ENCODE measurements at regions not wholly inside any gene's neighbourhood (a gene's known extent, or its start where the extent isn't known, plus 50 kb on each side); places are given as distances from the start of the nearest gene placed in this dataset.

- no peak for TF ChIP-seq GATA3 (IDR thresholded peaks at IDR 0.05; ENCODE audit: low read depth, low read length)
- no peak for TF ChIP-seq GATA2 (IDR thresholded peaks at IDR 0.05; ENCODE audit: low read depth, low read length)
Observed at GRCh38 chr22:26806445-26807175, 149.2 kb downstream of the MIAT start.

DNA sequence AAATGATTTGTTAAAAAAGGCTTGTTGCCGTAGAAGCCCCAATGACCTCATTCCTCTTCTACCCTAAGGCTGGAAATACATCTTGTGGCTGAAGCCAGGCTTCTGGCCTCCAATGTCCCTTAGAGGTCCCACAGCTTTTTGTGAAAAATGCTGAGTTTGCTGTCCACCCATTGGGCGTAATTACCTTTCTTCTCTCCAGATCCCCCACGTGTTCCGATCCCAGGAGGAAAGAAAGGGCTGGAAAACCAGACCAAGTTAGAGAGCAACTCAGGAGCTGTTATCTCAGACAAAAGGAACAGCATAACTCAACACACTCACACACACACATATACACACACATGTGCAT, 154.2 kb downstream of the MIAT start:
- no peak for TF ChIP-seq GATA2 (IDR thresholded peaks at IDR 0.05; ENCODE audit: low read depth, low read length)
- TF ChIP-seq GATA3 (IDR thresholded peaks at IDR 0.05; ENCODE audit: low read depth, low read length): no peak

- TF ChIP-seq GATA2 (IDR thresholded peaks at IDR 0.05; ENCODE audit: low read depth, low read length): no peak
- no peak for TF ChIP-seq GATA3 (IDR thresholded peaks at IDR 0.05; ENCODE audit: low read depth, low read length)
Observed at GRCh38 chr22:26812731-26813130, 155.3 kb downstream of the MIAT start.

- TF ChIP-seq GATA2 (IDR thresholded peaks at IDR 0.05; ENCODE audit: low read depth, low read length) (no peak), GATA3 (IDR thresholded peaks at IDR 0.05; ENCODE audit: low read depth, low read length) (no peak)
Observed at GRCh38 chr22:26816726-26817125, 159.3 kb downstream of the MIAT start.

DNA sequence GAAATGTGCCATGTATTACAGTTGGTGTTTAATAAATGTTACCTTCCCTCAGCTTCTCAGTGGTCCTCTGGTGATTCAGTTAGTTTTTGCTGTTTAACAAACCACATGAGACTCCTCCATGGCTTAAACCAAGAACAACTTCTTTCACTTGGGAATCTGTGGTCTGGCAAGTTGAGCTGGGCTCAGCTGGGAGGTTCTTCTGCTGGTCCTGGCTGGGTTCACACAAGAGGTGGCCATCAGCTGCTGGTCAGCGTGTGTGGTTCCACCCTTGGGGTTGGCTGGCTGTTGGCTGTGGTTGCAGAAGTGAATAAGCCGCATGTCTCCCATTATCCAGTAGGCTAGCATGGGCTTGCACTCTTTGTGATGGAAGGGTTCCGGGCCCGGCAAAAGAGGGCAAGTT, 160.5 kb downstream of the MIAT start:
- TF ChIP-seq GATA3 (IDR thresholded peaks at IDR 0.05; ENCODE audit: low read depth, low read length) (no peak), GATA2 (IDR thresholded peaks at IDR 0.05; ENCODE audit: low read depth, low read length) (no peak)

DNA sequence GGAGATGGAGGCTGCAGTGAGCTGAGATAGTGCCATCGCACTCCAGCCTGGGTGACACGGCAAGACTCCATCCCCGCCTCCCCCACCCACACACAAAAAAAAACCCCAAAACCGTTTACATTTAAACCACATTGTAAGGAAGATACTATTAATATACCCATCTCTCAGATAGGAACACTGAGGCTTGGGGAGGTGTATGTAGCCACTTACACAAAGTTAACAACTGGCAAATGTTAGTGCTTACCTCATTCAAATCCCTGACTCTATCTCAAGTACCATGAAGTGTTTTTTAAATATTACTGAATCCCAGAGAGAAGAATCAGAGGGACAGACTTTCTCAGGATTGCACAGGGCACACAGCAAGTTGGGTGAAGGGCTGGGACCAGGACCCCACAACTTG, 164.5 kb downstream of the MIAT start:
- TF ChIP-seq GATA2 (IDR thresholded peaks at IDR 0.05; ENCODE audit: low read depth, low read length): no peak
- TF ChIP-seq GATA3 (IDR thresholded peaks at IDR 0.05; ENCODE audit: low read depth, low read length): no peak

- TF ChIP-seq GATA3 (IDR thresholded peaks at IDR 0.05; ENCODE audit: low read depth, low read length): no peak
- TF ChIP-seq GATA2 (IDR thresholded peaks at IDR 0.05; ENCODE audit: low read depth, low read length): no peak
Observed at GRCh38 chr22:26822313-26822712, 164.9 kb downstream of the MIAT start.

DNA sequence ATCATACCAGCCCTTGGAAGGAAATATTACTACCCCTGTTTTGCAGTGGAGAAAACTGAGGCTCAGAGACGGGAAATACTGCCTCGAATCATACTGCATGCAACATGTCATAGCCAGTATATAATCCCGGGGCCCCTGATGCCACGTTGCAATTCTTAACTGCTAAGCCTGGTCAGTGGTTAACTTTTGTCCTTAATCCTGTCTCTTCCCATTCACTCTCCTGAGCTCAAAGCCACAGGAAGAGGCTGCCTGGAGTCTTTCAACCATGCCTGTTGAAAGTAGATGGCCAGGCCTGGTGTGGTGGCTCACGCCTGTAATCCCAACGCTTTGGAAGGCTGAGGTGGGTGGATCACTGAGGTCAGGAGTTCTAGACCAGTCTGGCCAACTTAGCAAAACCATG, 166.6 kb downstream of the MIAT start:
- TF ChIP-seq GATA2 (IDR thresholded peaks at IDR 0.05; ENCODE audit: low read depth, low read length) (no peak), GATA3 (IDR thresholded peaks at IDR 0.05; ENCODE audit: low read depth, low read length) (no peak)

DNA sequence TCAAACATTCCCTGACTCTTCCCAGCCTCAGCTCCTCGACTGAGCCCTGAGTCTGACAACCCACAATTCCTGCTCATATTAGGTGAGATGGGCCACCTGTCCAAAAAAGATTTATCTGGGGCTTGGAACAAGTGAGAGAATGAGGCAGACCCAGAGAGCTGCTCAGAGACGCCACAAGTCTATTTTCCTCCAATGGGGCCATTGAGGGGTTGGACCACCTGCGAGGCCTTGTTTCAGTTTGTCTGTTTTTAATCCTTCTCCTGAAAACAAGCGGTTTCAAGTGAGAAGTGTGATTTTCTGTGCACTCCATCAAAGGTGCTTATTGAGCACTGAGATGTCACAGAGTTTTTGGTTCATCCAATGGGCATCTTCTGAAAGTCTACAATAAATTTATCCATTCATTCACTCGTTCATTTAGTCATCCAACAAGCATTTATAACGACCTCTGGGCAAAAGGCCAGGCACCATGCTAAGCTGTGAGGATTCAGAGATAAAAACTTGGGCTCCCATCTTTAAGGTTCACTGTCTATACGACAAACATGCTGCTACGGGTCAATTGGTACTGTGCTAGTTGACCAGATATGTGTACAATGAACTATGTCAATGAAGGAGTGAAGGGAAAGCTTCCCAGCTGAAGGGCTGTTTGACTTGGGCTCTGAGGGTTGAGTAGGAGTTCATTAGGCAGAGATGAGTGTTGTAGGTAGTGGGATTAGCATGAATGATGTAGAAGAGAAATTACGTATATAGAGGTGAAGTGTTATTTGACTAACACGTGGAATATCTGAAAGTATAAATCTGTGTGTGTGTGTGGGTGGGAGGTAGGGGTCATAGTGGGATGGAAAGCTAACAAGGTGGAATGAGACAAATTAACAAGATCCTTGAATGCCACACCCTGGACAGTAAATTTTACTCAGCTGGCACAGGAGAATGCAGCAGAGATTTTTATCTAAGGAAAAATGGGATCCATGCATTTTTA, 168.9 kb downstream of the MIAT start:
- peak; percentile 34; the same call in 1 of the 2 replicates for TF ChIP-seq GATA2 (IDR thresholded peaks at IDR 0.05; ENCODE audit: low read depth, low read length)
- no peak for TF ChIP-seq GATA3 (IDR thresholded peaks at IDR 0.05; ENCODE audit: low read depth, low read length)

- no peak for TF ChIP-seq GATA3 (IDR thresholded peaks at IDR 0.05; ENCODE audit: low read depth, low read length)
- TF ChIP-seq GATA2 (IDR thresholded peaks at IDR 0.05; ENCODE audit: low read depth, low read length): no peak
Observed at GRCh38 chr22:26827611-26828010, 170.2 kb downstream of the MIAT start.

GRCh38 chr22:26828311-26828710, 170.9 kb downstream of the MIAT start:
- TF ChIP-seq GATA3 (IDR thresholded peaks at IDR 0.05; ENCODE audit: low read depth, low read length) (no peak), GATA2 (IDR thresholded peaks at IDR 0.05; ENCODE audit: low read depth, low read length) (no peak)

DNA sequence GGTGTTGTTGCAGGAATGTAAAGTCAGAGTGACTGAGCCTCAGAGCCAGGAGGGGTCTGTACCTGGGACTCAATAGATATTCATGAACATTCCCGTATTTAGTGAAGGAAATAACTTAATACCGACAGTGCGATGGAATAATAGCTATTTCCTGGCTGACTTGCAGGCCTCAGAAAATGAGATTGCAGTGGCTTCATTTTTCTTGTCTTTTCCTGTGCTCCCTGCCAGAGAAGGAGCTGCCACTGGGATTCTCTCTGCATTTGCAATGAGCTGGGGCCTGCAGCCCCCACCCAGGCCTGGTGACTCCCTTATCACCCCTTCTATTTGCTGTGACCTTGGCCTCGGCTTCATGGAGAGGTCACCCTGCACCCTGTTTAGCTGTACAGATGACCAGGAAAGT, 173.4 kb downstream of the MIAT start:
- TF ChIP-seq GATA3 (IDR thresholded peaks at IDR 0.05; ENCODE audit: low read depth, low read length): no peak

DNA sequence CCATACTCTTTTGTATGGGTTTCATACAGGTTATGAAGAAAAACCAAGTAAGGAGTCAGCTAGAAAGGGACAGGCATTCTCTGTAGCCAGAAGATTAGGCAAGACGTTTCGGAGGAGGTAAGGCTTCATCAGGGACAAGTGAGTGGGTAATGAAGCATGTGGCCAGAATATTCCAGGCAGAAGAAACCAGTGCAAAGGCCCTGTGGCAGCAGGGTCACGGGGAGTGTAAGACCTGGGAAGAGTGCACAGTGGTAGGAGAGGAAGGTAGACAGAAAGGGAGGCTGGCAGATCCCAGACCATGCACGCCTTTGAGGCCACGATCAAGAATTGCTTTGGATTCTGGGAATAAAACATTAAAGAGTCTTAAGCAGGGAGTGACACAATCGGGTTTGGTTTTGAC, 177.6 kb downstream of the MIAT start:
- TF ChIP-seq GATA3 (IDR thresholded peaks at IDR 0.05; ENCODE audit: low read depth, low read length): no peak
- no peak for TF ChIP-seq GATA2 (IDR thresholded peaks at IDR 0.05; ENCODE audit: low read depth, low read length)

- no peak for TF ChIP-seq GATA2 (IDR thresholded peaks at IDR 0.05; ENCODE audit: low read depth, low read length)
- TF ChIP-seq GATA3 (IDR thresholded peaks at IDR 0.05; ENCODE audit: low read depth, low read length): no peak
Observed at GRCh38 chr22:26835929-26836528, 178.6 kb downstream of the MIAT start.
